Choroid plexus epithelial cell (primary cell): ENCODE measurements at regions not wholly inside any gene's neighbourhood (a gene's known extent, or its start where the extent isn't known, plus 50 kb on each side); places are given as distances from the start of the nearest gene placed in this dataset.

Source experiments
- DNase-seq: peaks from one replicate; pipeline ENCODE4 v3.0.0-alpha.2; 2010; ENCODE audit warnings: low read depth
- H3K4me3 ChIP-seq: 2 replicates; pipeline ENCODE4 v1.5.1; 2011; ENCODE audit warnings: low read depth, mild to moderate bottlenecking, control low read depth, low read length, moderate library complexity
- CTCF ChIP-seq: conservative IDR thresholded peaks from 2 replicates; pipeline ENCODE4 v1.5.1; 2011; ENCODE audit warnings: low read depth, mild to moderate bottlenecking, control low read depth, inconsistent platforms, low read length, moderate library complexity

DNA sequence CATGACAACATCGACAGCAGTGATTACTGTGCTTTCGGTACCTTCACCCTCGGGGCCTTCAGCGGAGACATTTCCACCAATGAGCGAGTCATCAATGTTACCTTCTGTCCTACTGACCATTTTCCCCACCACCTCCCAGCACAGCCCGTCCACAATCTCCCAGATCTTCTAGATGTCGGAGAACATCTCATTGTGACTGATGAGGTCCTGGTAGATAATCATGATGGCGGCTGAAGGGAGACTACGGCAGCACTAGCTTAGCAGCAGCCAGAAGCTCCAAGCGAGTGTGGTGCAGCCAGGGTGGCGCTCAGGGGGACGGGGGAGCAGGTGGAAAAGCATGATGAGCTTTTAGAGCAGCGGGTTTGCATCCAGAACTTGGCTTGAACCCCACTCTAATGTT is 379.0 kb downstream of the TLR4 start:
- DNase-seq: no peak
- TF ChIP-seq CTCF: no peak
- no peak overlapping the region for H3K4me3 ChIP-seq

GRCh38 chr9:118088090-118088489 is 383.9 kb downstream of the TLR4 start:
- no peak overlapping the region for H3K4me3 ChIP-seq
- no peak for TF ChIP-seq CTCF
- no peak for DNase-seq

DNA sequence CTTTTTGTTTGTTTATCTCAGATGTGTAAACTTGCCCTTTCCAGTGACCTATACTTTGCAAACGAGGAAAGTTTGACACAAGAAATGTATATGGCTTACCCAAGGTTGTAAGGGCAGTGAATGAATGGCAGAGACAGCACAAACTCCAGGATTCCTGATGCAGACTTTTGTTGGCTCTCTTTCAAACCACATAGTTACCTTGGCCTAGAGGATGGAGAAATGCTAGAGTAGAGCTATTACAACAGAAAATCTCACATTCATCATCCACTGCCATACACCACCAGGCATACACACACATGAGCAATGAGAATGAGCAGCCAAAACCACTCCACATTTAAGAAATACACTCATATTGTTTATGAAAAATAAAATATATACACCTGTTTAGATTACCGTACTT is 387.0 kb downstream of the TLR4 start:
- TF ChIP-seq CTCF: no peak
- no peak overlapping the region for H3K4me3 ChIP-seq
- DNase-seq: no peak

DNA sequence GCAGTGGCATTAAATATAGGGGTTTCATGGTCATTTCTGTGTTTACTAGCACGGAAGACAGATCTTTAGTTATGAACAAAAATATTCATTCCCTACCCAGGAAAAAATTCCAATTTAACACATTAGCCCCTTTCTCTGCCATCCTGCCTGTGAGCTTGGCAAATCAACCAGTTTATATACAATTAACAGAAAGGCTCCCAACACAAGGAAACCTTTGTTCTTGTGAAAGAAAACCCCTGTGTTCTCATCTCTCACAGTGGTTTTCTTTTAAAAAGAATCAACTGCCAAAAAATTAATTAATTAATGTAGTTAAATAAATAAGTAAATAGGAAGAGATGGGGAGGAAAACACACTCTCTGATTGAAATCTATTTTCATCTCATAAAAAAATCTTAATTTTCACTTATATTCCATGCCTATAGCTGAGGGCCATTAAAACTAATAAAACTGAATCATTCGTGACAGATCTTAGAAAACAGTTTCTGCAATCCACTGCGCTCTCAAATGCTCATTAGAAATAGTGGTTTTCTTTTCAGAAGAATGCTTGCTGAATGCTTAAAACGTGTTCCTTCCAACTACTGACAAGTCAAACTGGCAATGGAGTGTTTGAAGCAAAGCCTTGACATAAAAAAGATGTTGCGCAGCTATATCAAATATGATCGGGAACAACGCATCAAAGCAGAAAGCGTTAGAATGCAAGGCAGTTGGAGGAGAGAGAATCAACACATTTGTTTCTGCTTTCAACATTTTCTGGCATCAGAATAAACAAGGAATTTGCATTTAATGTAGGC is 387.7 kb downstream of the TLR4 start:
- no peak for DNase-seq
- H3K4me3 ChIP-seq: no peak overlapping the region
- no peak for TF ChIP-seq CTCF

GRCh38 chr9:118094387-118094786 is 390.2 kb downstream of the TLR4 start:
- no peak overlapping the region for H3K4me3 ChIP-seq
- no peak for TF ChIP-seq CTCF

DNA sequence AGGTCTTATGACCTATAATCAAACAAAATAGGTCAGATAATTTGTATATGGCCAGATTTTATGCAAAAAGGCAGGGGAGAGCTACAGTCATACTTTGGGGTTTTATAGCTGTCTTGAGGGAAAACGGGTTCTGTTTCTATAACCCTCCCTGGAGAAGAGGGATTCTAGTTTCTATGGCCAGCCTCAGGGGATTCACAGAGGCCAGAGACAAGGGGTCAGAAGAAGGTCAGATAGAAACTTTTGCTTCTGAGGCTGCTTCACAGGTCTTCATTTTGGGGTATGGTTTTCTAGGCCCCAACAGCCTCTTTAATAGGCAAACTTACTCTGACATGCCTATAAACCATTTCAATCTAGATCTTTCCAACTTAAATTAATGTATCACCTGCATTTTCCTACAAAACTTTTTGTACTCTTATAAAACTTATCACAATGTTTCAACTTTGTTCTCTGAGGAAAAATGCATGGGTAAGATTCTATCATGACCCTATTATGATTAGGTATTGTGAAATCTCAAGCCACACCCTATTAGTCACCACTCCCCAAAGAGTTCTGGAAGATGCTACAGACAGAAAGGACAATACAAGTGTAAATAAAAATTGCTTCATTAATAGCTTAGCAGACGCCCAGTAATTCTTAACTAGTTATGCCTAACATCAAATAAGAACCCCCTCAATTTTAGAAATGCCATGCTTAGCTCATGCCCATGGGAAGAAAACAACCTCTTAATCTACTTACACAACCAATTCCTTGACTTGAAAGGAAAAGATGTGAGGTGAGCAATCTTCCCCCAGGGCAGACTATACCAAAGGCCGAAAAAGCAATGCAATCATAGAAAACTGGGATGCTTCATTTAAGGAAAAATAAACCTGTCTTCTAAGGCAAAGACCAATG is 396.6 kb downstream of the TLR4 start:
- H3K4me3 ChIP-seq: no peak overlapping the region
- no peak for TF ChIP-seq CTCF
- DNase-seq: no peak

More at GRCh38 chr9:118094387-118094786, 390.2 kb downstream of the TLR4 start:
- DNase-seq: no peak
